HG03108 (cell line): ENCODE measurements at regions not wholly inside any gene's neighbourhood (a gene's known extent, or its start where the extent isn't known, plus 50 kb on each side); places are given as distances from the start of the nearest gene placed in this dataset.
"Not testable (repeated sequence)": the region's sequence is repeated elsewhere in the genome, so short reads cannot be mapped to it uniquely, and the experiment has no call there.

Source experiments
- ATAC-seq: cut with Tn5 transposase; IDR thresholded peaks from one replicate; pipeline ENCODE4 v1.9.1; 2021; ENCODE audit warnings: moderate library complexity; ENCODE audit not compliant: unreplicated experiment

DNA sequence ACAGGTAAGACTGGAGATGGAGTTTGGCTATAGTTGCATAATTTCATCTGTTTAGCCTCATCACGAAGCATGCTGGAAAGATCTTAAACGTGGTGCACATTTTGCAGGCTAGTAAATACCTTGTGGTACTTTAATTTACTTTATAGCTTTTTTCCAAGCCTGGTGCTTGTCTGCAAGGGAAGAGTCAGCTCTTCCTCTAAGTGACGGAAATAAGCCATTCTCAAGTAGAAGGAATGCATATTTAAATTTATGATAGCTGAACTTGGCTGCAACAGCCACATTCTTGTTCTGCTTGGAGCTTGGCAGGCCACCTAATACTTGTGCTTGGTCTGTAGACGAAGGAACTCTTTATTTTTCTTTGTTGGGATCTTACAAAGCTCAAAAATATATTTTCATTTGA is 188.0 kb upstream of the PIK3R1 start:
- no peak for ATAC-seq

DNA sequence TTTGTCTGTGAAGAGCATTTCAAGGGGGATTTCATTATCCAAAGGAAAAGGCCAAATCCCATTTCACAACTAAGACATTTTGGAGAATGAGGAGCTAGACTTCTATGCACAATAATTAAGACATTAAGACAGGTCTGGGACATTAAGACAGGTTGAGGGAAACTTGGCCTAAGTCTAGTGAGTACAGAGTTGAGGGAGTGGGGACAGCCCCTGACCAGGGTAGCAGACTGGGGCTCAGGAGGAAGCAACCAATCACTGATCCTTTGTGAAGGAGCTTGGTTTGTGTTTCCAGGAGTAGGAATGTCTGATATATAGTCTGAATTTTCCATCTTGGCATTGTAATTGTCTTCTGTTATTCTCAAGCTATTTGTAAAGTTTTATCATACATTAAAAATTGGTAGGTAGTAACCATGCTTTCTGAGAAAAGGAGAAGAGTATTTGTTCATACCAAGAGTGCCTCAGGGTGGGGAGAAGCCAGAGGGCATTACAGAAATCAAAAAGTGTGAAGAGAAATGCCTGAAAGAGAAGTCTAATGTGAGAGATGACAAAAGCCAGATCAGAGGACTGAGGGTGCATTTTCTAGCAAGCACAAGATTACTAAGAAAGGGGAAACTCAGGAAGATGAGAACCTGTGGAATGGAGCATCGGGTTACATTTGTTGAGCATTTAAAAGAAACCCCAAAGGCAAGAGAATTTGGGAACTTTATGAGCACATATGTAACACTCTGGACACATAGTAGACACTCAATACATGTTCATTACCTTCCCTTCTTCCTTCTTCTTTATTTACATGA is 189.3 kb upstream of the PIK3R1 start:
- ATAC-seq: no peak

DNA sequence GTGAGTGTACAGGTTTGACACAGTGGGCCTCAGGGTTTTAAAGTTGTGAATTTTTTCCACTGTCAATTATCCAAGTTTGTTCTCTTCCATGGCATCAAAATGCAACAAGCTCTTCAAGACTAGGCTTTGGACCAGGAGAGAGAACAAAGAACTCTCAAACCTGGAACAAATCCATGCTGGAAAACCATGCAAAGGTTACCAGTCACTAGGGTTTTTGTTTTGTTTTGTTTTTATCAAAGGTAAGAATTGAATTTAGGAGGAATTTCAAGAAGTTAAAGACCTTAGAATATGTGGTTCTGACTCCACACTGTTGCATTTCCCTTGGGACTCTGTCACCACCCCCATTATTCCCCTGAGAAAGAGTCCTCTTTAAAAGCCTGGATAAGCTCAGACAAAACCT is 191.1 kb upstream of the PIK3R1 start:
- ATAC-seq: no peak

DNA sequence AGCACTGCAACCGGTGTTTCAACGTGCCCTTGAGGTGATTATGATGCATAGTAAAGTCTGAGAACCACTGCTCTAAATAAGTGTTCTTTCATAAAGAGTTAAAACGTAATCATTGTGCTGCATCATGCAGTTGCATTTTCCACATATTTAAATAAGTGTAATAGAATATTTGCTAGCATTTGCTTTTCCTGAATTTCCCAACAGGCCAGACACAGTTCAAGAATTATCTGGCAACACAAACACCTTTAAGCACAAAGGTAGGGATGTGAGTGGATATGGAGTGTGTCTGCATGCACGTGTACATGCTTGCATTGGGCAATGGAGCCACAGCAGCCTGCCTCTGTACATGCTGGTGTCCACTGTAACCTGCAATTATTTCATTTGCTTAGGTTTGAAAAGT is 193.6 kb upstream of the PIK3R1 start:
- ATAC-seq: no peak

DNA sequence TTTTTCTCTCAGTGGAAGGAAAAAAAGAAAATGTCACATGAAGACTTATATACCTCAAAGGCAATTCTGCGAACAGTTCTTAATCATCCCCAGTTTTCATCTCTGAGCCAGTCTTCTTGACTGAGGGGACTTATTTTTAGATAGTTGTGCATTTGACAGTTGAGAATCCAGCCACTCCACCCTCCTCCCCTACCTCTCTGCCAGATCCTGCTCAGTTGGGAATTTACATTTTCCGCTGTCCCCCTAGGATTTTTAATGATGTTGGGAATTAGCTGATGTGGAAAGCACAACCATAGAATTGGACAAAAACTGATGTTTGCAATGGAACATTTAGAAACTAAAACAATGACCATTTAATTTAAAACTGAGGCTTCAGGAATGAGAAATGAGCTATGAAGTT is 194.3 kb upstream of the PIK3R1 start:
- no peak for ATAC-seq

DNA sequence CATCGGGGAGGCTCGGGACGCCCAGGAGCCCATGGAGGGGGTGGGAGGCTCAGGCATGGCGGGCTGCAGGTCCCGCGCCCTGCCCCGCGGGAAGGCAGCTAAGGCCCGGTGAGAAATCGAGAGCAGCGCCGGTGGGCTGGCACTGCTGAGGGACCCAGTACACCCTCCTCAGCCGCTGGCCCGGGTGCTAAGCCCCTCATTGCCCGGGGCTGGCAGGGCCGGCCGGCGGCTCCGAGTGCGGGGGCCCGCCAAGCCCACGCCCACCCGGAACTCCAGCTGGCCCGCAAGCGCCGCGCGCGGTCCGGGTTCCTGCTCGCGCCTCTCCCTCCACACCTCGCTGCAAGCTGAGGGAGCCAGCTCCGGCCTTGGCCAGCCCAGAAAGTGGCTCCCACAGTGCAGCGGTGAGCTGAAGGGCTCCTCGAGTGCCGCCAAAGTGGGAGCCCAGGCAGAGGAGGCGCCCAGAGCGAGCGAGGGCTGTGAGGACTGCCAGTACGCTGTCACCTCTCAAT is 195.0 kb upstream of the PIK3R1 start:
- ATAC-seq: not testable (repeated sequence)

DNA sequence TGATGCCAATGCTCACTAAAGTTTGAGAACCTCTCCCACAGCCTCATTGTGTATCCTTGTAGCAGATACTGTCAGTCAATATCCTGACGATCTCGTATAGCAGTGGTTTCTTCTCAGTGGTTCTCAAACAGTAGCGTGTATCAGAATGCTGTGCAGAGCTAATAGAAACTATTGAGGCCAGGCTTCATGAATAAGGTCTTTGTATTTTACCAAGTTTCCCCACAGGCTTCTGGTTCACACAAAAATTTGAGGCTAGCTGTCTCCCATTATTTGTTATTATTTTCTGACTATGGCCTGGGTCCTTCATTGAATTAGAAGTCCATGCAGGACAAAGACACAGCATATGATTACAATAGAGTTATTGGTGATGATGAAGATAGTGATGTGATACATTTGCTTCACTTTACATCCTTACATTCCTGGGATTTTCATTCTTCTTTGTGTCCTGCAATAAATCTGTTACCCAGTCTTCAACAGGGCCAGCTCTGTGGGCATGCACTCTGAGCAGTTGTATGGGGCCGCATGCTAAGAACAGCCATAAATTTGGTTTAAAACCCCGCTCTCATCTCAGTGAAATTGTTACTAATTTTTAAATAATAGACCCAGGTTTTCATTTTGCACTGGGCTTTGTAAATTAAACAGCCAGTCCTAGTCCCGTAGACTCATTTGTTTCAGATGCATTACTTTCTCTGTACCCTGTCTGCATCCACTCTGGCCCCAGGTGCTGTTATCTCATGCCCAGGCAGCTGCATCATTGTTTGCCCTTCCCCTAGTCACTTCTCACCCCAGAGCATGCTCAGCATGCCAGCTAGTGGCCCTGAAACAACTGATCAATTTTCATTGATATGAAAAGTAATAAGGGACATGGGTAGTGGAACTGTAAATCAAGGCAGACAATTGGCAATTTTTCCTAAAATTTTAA is 199.9 kb upstream of the PIK3R1 start:
- no peak for ATAC-seq

DNA sequence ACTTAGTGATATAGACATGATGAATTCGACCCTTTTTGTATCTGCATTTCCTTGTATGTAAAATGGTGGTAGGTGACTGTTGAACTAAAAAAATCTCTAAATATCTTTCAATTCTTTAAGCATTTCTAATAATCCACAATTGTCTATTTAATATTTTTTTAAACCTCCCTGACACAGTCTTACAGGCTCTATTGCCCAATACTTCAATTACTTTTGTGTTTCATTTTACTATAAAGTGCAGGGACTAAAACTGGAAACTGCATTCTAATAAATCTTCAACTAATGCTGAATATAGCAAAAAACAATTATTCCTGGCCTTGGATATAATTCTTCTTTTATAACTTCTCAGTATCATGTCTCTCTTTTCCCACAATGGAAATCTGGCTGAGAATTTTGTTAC is 202.7 kb upstream of the PIK3R1 start:
- ATAC-seq: no peak

DNA sequence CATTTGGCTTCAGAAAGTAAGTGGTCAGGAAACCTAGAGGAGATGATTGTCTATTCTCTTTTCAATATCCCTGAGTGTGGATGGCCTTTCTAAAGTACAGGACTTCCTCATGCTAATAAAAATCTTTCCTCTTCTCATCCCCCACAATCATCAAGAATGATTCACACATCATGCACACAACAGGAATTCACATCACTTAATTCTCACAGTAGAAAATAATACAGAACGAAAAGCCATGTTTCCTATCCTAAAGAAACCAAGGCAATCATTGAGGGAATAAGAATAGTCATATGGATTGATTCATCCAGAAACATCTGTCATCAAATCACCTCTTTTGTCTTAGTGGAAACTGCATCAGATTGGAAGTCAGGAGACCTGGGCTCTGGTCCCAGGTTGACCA is 203.1 kb upstream of the PIK3R1 start:
- no peak for ATAC-seq

DNA sequence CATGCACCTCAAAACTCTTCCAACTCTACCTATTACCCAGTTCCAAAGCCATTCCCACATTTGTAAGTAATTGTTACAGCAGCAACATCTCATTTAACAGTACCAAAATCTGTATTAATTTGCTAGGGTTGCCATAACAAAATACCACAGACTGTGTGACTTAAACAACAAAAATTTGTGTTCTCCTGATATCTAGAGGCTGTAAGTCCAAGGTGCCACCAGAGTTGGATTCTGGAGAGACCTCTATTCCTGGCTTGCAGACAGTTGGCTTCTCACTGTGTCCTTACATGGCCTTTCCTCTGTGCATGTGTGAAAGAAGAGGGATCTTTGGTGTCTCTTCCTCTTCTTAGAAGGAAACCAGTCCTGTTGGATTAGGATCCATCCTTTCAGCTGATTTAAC is 203.8 kb upstream of the PIK3R1 start:
- no peak for ATAC-seq

DNA sequence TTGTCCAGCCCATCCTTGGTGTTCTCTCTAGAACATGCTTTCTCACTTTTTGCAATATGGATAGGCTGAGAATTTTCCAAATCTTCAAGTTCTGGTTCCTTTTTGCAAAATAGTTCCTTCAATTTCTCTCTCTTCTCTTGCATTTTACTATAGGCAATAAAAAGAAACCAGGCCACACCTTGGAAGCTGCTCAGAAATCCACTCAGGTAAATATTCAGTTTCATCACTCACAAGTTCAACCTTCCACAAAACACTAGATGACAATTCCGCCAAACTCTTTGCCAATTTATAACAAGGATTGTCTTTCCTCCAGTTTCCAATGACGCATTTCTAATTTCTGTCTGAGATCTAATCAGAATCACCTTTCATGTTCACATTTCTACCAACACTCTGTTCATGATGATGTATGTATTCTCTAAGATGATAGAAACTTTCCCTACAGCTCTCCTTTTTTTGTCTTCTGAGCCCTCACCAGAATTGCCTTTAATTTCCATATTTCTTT is 204.2 kb upstream of the PIK3R1 start:
- ATAC-seq: no peak

DNA sequence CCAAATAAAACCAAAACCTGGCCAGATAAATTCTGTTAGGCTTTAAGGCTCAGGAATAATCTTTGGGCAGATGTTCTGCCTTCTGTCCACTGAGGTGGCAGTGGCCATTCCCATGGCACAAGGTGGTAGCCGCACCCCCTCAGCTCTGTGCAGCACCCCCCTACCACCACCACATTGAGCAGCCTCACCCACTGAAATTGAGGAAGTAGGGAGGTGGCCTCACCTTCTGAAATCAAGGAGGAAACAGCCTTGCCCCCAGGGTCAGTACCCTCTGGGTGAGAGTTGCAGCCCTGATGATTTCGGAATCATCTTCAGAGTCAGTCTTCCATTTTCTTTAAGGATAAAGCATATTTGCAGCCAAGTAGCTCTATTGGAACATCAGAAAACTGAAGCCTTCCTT is 204.8 kb upstream of the PIK3R1 start:
- no peak for ATAC-seq

DNA sequence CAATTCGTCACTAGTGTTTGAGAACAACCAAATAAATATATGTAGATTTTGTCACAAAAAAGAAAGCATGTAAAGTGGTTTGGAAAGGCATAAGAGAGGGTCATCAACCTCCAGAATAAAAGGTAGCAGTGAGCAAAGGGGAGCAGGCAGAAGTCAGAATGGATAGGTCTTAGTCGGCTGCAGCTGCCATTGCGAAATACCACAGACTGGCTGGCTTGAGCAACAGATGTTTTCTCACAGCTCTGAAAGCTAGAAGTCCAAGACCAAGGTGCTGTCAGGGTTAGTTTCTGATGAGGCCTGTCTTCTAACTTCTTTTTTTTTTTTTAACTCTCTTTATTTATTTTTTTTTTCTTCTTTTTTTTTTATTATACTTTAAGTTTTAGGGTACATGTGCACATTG is 208.1 kb upstream of the PIK3R1 start:
- ATAC-seq: no peak

DNA sequence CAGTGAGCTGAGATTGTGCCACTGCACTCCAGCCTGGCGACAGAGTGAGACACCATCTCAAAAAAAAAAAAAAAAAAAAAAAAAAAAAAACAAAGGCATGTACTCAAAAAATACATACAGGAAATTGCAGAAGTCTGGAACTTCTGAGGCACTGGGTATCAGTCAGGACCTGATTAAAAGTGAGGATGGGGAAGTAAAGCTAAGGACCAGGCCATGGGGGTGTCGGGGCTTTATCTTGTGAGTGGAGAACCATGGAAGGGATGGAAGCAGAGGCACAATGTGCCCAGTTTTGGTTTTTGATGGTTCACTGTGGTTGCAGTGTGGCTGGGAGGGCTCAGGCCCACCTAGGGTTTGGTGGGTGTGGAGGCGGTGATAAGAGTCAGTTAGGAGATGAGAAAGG is 212.7 kb upstream of the PIK3R1 start:
- ATAC-seq: no peak

DNA sequence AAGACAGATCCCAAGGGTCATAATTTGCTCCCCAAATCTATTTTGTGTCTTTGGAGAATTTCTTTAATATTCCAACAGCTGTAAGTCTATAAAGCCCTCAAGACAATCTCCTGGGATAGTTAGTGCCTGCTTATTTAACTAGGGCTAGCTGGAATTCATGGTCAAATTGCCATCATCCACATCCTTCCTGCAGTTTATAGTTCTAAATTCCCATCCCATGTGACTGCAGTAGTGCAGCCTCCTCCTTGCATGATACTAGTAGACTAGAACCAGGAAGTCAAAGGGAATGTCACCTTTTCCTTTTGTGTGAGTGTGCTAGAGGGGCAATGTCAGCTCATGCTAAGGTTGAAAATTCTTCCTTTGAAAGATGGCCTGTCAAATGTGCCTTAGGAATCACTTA is 214.8 kb upstream of the PIK3R1 start:
- ATAC-seq: no peak

DNA sequence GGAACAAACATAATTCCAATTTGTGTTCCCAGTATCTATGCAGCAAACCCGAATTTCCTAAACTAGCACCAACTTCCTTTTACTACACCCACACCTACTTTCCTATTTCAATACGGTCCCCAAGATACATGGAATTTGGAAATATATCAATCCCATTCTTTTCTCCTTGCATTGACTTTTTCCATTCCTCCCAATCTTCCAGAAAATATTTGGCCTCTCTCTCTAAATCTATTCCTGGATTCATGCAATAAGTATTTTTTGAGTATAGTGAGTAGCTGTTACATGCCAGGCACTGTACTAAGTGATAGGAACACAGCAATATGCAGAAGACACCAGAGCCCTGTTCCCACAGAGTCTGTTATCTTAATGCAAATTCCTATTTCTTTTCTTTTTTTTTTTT is 216.2 kb upstream of the PIK3R1 start:
- no peak for ATAC-seq

DNA sequence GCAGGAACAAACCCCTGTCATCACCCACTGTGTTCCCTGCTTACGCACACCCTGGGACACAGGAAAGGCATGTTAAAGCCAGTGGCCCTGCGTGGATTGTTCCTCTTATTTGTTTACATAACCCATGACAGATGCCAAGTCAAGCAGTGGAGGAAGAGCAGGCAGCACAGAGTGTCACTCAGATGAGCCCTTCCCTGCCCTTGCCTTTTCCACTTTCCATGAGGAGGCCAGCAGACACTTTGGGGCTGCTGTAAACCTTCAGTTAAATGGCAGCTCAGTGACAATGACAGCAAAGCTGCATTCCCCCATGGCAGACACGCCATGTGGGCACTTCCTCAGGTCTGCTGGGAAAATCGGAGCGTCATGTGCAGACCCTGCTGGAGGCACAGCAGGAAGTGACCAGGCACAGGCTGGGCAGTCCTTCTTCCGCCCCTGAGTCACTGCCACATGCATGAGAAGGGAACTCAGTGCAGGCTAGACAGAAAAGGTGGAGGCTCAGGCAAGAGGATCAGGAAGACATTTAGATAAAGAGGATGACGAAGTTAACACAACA is 216.8 kb upstream of the PIK3R1 start:
- no peak for ATAC-seq

DNA sequence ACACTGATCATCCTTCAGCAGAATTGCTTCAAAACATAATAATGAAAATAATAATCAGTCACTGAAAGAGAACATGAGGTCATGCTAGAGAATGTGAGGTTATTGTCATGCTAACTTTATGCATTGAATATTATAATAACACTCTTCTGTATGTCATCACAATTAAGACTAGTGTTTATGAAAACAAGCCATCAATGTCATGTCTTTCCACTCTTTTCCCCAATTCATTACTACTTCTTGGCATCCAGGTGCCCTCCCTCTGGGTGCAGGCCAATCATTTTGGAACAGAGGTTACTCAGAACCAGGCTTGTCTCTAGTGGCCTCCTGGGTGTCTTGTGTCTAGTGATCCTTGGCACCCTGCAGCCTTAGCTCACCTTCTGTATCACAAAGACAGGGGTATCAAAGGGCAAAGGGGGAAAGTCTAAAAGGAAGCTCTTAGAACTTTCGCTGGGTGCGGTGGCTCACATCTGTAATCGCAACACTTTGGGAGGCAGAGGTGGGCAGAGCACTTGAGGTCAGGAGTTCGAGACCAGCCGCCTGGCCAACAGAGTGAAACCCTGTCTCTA is 217.6 kb upstream of the PIK3R1 start:
- ATAC-seq: no peak

DNA sequence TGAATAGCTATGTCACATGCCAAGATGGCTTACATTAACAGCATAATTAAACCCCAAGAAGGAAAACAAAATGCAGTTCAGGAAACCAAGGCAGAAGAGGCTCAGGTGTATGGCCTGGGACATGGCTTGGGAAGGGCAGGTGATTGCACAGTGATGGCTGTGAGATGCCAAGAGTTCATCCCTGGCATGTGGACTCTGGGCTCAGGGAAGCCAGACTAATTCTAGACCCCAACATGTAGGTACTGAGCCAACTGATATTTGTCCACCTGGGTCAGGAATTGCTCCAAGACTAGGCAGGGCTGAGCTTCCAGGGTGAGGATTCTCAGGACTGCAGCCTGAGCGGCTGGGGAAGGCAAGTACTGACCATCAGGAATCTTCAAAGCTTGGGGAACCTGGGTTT is 218.4 kb upstream of the PIK3R1 start:
- ATAC-seq: no peak

DNA sequence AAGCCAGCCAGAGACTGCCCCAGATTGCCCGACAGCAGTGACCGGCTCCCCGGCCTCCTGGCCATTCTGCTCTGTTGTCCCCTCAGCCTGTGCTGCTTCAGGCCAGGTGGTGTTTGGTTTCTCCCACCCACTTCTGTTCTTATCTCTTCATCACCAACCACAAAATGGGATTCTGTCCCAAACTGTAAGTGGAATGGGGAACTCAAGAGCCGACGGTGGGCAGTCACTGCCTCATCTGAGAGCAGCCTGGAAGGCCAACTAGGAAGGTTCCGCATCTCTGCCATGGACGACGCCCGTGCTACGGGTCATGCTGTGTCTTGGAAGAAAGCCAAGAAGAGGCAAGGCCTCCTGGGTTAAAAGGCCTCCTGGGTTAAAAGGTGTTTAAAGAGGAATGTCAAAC is 219.0 kb upstream of the PIK3R1 start:
- ATAC-seq: no peak

DNA sequence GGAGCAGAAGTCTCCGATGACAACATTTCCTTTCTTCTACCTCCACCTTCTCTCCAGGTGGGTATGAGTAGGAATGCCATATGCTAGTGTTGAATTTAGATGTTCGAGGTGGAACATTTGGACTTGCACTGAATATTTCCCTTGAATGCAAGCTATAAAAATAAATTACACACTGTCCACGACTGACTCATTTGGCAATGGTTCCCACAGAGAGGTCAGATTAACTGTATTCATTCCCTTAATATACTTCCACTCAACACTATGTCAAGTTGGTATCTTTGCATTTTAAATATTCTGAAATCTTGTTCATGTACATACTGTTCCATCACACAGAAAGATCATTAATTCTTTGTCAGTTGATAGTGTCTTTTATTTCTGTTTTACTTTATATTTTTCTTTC is 222.6 kb upstream of the PIK3R1 start:
- ATAC-seq: no peak
